Psoas muscle (tissue), 7 donors: ENCODE measurements at regions not wholly inside any gene's neighbourhood (a gene's known extent, or its start where the extent isn't known, plus 50 kb on each side); places are given as distances from the start of the nearest gene placed in this dataset.

ENCODE experiments used
- ATAC-seq, 4 donors: fragments of 200-7000 bp; cut with Tn5 transposase; one replicate each; pipeline ENCODE4 v1.9.1; 2020; ENCODE audit warnings: moderate library complexity in 3 of 4, mild to moderate bottlenecking in 2 of 4
- DNase-seq, 2 donors: peaks; one replicate each; pipeline ENCODE4 v3.0.0-alpha.2; 2020
- H3K27ac ChIP-seq: fragments of 200-600 bp; one replicate; pipeline ENCODE4 v1.8.0; 2022
- H3K27me3 ChIP-seq, 3 donors: fragments of 200-600 bp in 1 of 3; one replicate each; pipeline versions ENCODE4 v1.6.1 to v1.8.0; 2013 to 2022; ENCODE audit warnings: low read length in 2 of 3, mild to moderate bottlenecking in 2 of 3, moderate library complexity in 1 of 3; ENCODE audit not compliant: insufficient read depth in 3 of 3
- H3K36me3 ChIP-seq, 2 donors: fragments of 200-600 bp in 1 of 2; one replicate each; pipeline versions ENCODE4 v1.6.1 to v1.8.0; 2013 to 2022; ENCODE audit warnings: low read depth in 1 of 2, mild to moderate bottlenecking in 1 of 2, moderate library complexity in 1 of 2; ENCODE audit not compliant: insufficient read depth in 1 of 2
- H3K4me1 ChIP-seq: fragments of 200-600 bp; one replicate; pipeline ENCODE4 v1.8.0; 2022
- H3K4me3 ChIP-seq: fragments of 200-600 bp; one replicate; pipeline ENCODE4 v1.8.0; 2022; ENCODE audit warnings: mild to moderate bottlenecking
- H3K9me3 ChIP-seq: fragments of 200-600 bp; one replicate; pipeline ENCODE4 v1.8.0; 2022
- CTCF ChIP-seq: fragments of 200-600 bp; IDR thresholded peaks from one replicate; pipeline ENCODE4 v1.8.0; 2022; ENCODE audit warnings: antibody characterized with exemption
- WGBS, 3 donors: extraction: QIAGEN DNeasy Blood & Tissue Kit; methylation state at CpG; one replicate each; pipeline versions ENCODE4 v1.1.6 to v1.1.7; 2013; 5-methylcytosine and 5-hydroxymethylcytosine counted together
- intact Hi-C, 2 donors: fragments of 100-400 bp; cut with DNase I; formaldehyde crosslinking; loops; one replicate each; pipeline versions ENCODE4 v1.11.0 to v1.14.2; 2022
- donor health status: healthy with polysubstance abuse.
- donor health status: DM: no; HTN: no; CAD: no; lungs with moderate emphysema.
- donor health status: Bipolar disorder and iron deficiency.
- donor health status: healthy.
- donor health status: DM: yes; HTN: yes; CAD: no.
- donor health status: DM: no; HTN: no; CAD: no.
- donor health status: DM: yes; HTN: yes; CAD: no.

GRCh38 chr6:135750081-135750480, 101.4 kb upstream of the PDE7B start:
- no peak for DNase-seq
- Histone ChIP-seq H3K4me1 (no peaks in the 10 kb centered on the region), H3K27ac (no peak overlapping the region), H3K36me3 (no peaks in the 10 kb centered on the region), H3K27me3 (no peaks in the 10 kb centered on the region), H3K9me3 (no peaks in the 10 kb centered on the region), H3K4me3 (no peak overlapping the region)
- WGBS, 3 donors: 52 to 88% (median 79%) methylated on average over 1 of the region's 1 CpG
- no peak for TF ChIP-seq CTCF
- no peak for ATAC-seq
- intact Hi-C loops: no loop called here

GRCh38 chr6:135753196-135753595, 98.3 kb upstream of the PDE7B start:
- DNase-seq (no peak), ATAC-seq (no peak)
- H3K4me1 ChIP-seq: no peaks in the 10 kb centered on the region
- no peak overlapping the region for H3K27ac ChIP-seq
- WGBS, 3 donors: 77 to 84% (median 78%) methylated on average over 3 of the region's 3 CpGs
- intact Hi-C loops: no loop called here
- no peaks in the 10 kb centered on the region for H3K36me3 ChIP-seq
- no peak for TF ChIP-seq CTCF
- no peaks in the 10 kb centered on the region for H3K9me3 ChIP-seq
- no peaks in the 10 kb centered on the region for H3K27me3 ChIP-seq
- H3K4me3 ChIP-seq: no peak overlapping the region

- intact Hi-C loops: no loop called here
- Histone ChIP-seq H3K4me3 (no peak overlapping the region), H3K27ac (no peak overlapping the region), H3K36me3 (no peaks in the 10 kb centered on the region), H3K27me3 (no peaks in the 10 kb centered on the region), H3K4me1 (no peaks in the 10 kb centered on the region), H3K9me3 (no peaks in the 10 kb centered on the region)
- no peak for DNase-seq
- TF ChIP-seq CTCF: no peak
- WGBS, 3 donors: 71 to 93% (median 85%) methylated on average over 5 of the region's 5 CpGs
- ATAC-seq: no peak
These were observed 91.7 kb upstream of the PDE7B start for GRCh38 chr6:135759831-135760230.

GRCh38 chr6:135774006-135774405, 77.5 kb upstream of the PDE7B start:
- Histone ChIP-seq H3K27ac (no peak overlapping the region), H3K36me3 (no peaks in the 10 kb centered on the region), H3K4me3 (no peak overlapping the region), H3K4me1 (no peaks in the 10 kb centered on the region), H3K27me3 (no peaks in the 10 kb centered on the region), H3K9me3 (no peaks in the 10 kb centered on the region)
- TF ChIP-seq CTCF: no peak
- intact Hi-C loops: no loop called here
- 93 to 98% (median 96%) methylated on average over 1 of the region's 1 CpG for WGBS, 3 donors
- no peak for ATAC-seq
- DNase-seq: no peak

- H3K27me3 ChIP-seq: no peaks in the 10 kb centered on the region
- no peaks in the 10 kb centered on the region for H3K36me3 ChIP-seq
- no peak for TF ChIP-seq CTCF
- WGBS, 3 donors: 68 to 84% (median 83%) methylated on average over 2 of the region's 2 CpGs
- H3K9me3 ChIP-seq: no peaks in the 10 kb centered on the region
- intact Hi-C loops: no loop called here
- no peaks in the 10 kb centered on the region for H3K4me1 ChIP-seq
- no peak overlapping the region for H3K4me3 ChIP-seq
- ATAC-seq: no peak
- no peak overlapping the region for H3K27ac ChIP-seq
- no peak for DNase-seq
These were observed 72.3 kb upstream of the PDE7B start for GRCh38 chr6:135779213-135779612.
